ENCODE measurements at regions not wholly inside any gene's neighbourhood (a gene's known extent, or its start where the extent isn't known, plus 50 kb on each side); places are given as distances from the start of the nearest gene placed in this dataset.

DNA sequence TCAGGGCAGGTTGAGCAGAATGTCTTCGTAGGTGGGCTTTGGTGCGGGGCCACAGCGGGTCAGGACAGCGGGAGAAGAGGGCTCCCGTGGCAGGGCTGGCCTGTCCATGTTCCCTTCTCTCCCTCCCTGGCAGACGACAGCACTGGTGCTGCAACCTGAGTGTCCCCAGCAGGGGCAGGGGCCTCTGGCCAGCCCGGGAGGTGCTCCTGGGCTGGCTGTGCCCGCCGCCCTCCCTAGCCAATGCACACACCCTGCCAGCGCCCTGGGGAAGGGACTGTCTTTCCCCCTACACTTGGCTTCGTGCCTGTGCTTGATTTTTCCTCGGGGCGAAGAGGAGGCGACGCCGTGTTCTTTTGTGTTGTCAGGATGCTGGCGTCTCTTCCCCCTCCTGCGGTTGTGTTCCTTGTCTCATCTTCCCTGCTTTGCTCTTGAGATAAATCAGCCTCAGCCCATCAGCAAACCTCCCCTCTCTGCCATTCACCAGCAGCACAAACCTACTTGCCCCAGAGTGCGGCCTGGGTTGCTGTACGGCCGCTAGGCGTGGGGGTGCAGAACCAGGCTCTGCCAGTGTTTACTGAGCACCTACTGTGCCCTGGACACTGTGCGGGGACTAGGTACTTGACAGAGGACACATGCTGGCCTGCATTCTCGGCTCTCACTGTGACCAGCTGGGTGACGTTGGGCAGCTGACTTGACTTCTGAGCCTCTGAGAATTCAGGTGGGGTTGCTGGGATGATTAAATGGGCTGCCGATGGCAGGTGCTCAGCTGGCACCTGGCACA is 237.3 kb upstream of the CIBAR2 start:
- Histone ChIP-seq H4K12ac (ENCODE audit: low read depth, low read length) (no peak overlapping the region), H3K27me3 (ENCODE audit: insufficient read depth, low read length) (no peaks in the 10 kb centered on the region), H2BK12ac (ENCODE audit: low read length) (peak overlapping the region; percentile 28), H2AFZ (ENCODE audit: insufficient read depth, low read length, poor library complexity) (no peak overlapping the region), H2BK120ac (ENCODE audit: insufficient read depth, low read length, poor library complexity) (peak overlapping the region; percentile 24), H2BK5ac (ENCODE audit: low read depth, low read length, poor library complexity) (no peak overlapping the region), H3K18ac (ENCODE audit: low read length) (peak overlapping the region; percentile 20), H3K9me3 (ENCODE audit: insufficient read depth, low read depth, low read length) (peaks cover 4% of the 10 kb centered on the region), H3K9ac (ENCODE audit: low read length) (no peak overlapping the region), H3K4me1 (ENCODE audit: control insufficient read depth in 1 of 2, insufficient read depth in 2 of 2, low read length in 2 of 2) (peaks cover 32% of the 10 kb centered on the region in 2 experiments), H3K36me3 (ENCODE audit: control insufficient read depth in 1 of 2, insufficient read depth in 2 of 2, low read length in 2 of 2) (peaks cover 0 to 1% of the 10 kb centered on the region in 2 experiments), H3K14ac (ENCODE audit: low read length) (peak overlapping the region; percentile 36), H4K91ac (ENCODE audit: low read depth, low read length) (peak overlapping the region; percentile 32), H4K8ac (ENCODE audit: low read depth, low read length) (peak overlapping the region; percentile 24), H3K79me2 (ENCODE audit: control insufficient read depth, insufficient read depth, low read length, poor library complexity) (peaks cover 7% of the 10 kb centered on the region), H2AK5ac (ENCODE audit: low read length) (peak overlapping the region; percentile 47), H3K79me1 (ENCODE audit: low read length) (peaks cover 24% of the 10 kb centered on the region), H3K4ac (ENCODE audit: low read depth, low read length) (no peak overlapping the region), H3K27ac (ENCODE audit: low read depth, low read length) (no peak overlapping the region), H3K23ac (ENCODE audit: low read length) (no peak overlapping the region), H3K4me2 (ENCODE audit: low read length) (no peak overlapping the region), H3K4me3 (ENCODE audit: low read depth, low read length) (no peak overlapping the region)
- DNase-seq: no peak
- no CpG with 5 or more reads among the region's 26 CpGs for WGBS (ENCODE audit: extremely low coverage, insufficient coverage, insufficient read length)

DNA sequence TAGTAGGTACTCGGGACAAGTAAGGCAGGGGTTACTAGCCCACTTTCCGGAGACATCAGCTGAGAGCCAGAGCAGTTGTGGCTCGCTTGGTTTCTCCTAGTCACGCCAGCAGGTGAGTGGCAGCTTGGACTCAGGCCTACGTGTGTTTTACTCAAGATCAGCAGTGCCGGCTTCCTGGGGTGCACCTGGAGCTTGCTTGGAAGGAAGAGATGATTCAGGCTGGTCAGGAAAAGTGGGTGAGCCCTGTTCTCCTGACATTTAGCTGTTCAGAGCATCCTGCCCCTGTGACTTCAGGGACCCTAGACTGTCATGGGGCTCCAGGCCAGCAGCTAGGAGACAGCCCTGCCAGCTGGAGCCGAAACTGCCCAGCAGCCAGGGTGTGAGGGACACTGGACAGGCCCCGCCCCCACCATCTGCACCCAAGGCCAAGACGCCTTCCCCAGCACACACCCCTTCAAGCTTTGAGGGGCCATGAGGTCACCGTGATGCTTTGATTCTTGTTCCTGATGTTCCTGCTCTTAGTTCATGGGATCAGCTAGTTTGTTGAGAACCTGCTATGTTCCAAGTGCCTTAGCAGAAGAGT is 238.0 kb upstream of the CIBAR2 start:
- Histone ChIP-seq H3K4ac (ENCODE audit: low read depth, low read length) (no peak overlapping the region), H3K9ac (ENCODE audit: low read length) (no peak overlapping the region), H2AK5ac (ENCODE audit: low read length) (peak overlapping the region; percentile 87), H3K9me3 (ENCODE audit: insufficient read depth, low read depth, low read length) (peaks cover 4% of the 10 kb centered on the region), H4K91ac (ENCODE audit: low read depth, low read length) (peak overlapping the region; percentile 74), H3K14ac (ENCODE audit: low read length) (peak overlapping the region; percentile 59), H3K18ac (ENCODE audit: low read length) (peak overlapping the region; percentile 30), H2BK120ac (ENCODE audit: insufficient read depth, low read length, poor library complexity) (peak overlapping the region; percentile 16), H3K79me2 (ENCODE audit: control insufficient read depth, insufficient read depth, low read length, poor library complexity) (peaks cover 9% of the 10 kb centered on the region), H3K27ac (ENCODE audit: low read depth, low read length) (no peak overlapping the region), H3K4me3 (ENCODE audit: low read depth, low read length) (no peak overlapping the region), H4K8ac (ENCODE audit: low read depth, low read length) (no peak overlapping the region), H3K27me3 (ENCODE audit: insufficient read depth, low read length) (no peaks in the 10 kb centered on the region), H3K4me1 (ENCODE audit: control insufficient read depth in 1 of 2, insufficient read depth in 2 of 2, low read length in 2 of 2) (peaks cover 39% of the 10 kb centered on the region in 2 experiments), H3K79me1 (ENCODE audit: low read length) (peaks cover 31% of the 10 kb centered on the region), H4K12ac (ENCODE audit: low read depth, low read length) (no peak overlapping the region), H2BK5ac (ENCODE audit: low read depth, low read length, poor library complexity) (peak overlapping the region; percentile 15), H3K4me2 (ENCODE audit: low read length) (no peak overlapping the region), H2BK12ac (ENCODE audit: low read length) (peak overlapping the region; percentile 81), H3K23ac (ENCODE audit: low read length) (no peak overlapping the region), H3K36me3 (ENCODE audit: control insufficient read depth in 1 of 2, insufficient read depth in 2 of 2, low read length in 2 of 2) (peaks cover 0 to 1% of the 10 kb centered on the region in 2 experiments), H2AFZ (ENCODE audit: insufficient read depth, low read length, poor library complexity) (no peak overlapping the region)
- WGBS (ENCODE audit: extremely low coverage, insufficient coverage, insufficient read length): no CpG with 5 or more reads among the region's 10 CpGs
- no peak for DNase-seq

DNA sequence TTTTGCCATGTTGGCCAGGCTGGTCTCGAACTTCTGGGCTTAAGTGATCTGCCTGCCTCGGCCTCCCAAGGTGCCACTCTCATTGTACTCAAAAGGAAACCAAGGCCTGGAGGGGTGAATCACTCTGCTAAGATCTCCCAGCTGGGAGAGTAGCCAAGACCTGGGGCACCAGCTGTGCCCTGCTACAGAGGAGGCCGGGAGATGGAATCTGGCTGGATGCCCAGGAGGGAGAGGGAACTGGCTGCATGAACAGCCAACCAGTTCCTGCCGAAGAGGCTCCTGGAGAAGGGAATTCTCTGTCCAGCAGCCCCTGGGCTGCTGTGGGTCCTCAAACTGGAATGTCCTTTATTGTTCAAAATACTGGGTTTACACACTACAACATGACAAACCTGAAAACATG is 238.7 kb upstream of the CIBAR2 start:
- Histone ChIP-seq H2BK5ac (ENCODE audit: low read depth, low read length, poor library complexity) (no peak overlapping the region), H3K23ac (ENCODE audit: low read length) (no peak overlapping the region), H3K4me3 (ENCODE audit: low read depth, low read length) (no peak overlapping the region), H2BK120ac (ENCODE audit: insufficient read depth, low read length, poor library complexity) (peak overlapping the region; percentile 40), H3K9ac (ENCODE audit: low read length) (no peak overlapping the region), H3K4me2 (ENCODE audit: low read length) (no peak overlapping the region), H2AFZ (ENCODE audit: insufficient read depth, low read length, poor library complexity) (no peak overlapping the region), H3K27ac (ENCODE audit: low read depth, low read length) (no peak overlapping the region), H4K91ac (ENCODE audit: low read depth, low read length) (no peak overlapping the region), H3K14ac (ENCODE audit: low read length) (peak overlapping the region; percentile 42), H3K79me1 (ENCODE audit: low read length) (peaks cover 35% of the 10 kb centered on the region), H3K36me3 (ENCODE audit: control insufficient read depth in 1 of 2, insufficient read depth in 2 of 2, low read length in 2 of 2) (peaks cover 0 to 1% of the 10 kb centered on the region in 2 experiments), H3K9me3 (ENCODE audit: insufficient read depth, low read depth, low read length) (peaks cover 4% of the 10 kb centered on the region), H3K4me1 (ENCODE audit: control insufficient read depth in 1 of 2, insufficient read depth in 2 of 2, low read length in 2 of 2) (peaks cover 41 to 45% of the 10 kb centered on the region in 2 experiments), H3K27me3 (ENCODE audit: insufficient read depth, low read length) (no peaks in the 10 kb centered on the region), H4K12ac (ENCODE audit: low read depth, low read length) (no peak overlapping the region), H3K18ac (ENCODE audit: low read length) (no peak overlapping the region), H3K79me2 (ENCODE audit: control insufficient read depth, insufficient read depth, low read length, poor library complexity) (peaks cover 9% of the 10 kb centered on the region), H3K4ac (ENCODE audit: low read depth, low read length) (no peak overlapping the region), H2AK5ac (ENCODE audit: low read length) (no peak overlapping the region), H4K8ac (ENCODE audit: low read depth, low read length) (no peak overlapping the region), H2BK12ac (ENCODE audit: low read length) (peak overlapping the region; percentile 21)
- DNase-seq: no peak
- no CpG with 5 or more reads among the region's 4 CpGs for WGBS (ENCODE audit: extremely low coverage, insufficient coverage, insufficient read length)

DNA sequence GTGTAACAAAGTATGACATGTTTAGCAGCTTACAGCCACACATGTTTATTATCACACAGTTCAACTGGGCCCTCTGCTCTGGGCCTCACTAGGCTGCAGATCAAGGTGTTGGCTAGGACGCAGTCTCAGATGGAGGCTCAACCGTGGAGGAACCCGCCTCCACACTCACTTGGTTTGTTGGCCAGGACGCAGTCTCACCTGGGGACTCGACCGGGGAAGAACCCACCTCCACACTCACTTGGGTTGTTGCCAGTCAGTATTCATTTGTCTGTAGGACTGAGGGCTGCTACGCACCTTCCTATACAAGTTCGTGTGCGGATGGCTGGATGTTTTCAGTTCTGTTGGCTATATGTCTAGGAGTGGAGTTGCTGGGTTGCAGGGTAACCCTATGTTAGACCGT is 240.7 kb upstream of the CIBAR2 start:
- H3K4me1 ChIP-seq (ENCODE audit: control insufficient read depth in 1 of 2, insufficient read depth in 2 of 2, low read length in 2 of 2): peaks cover 54 to 60% of the 10 kb centered on the region in 2 experiments
- peaks cover 53% of the 10 kb centered on the region for H3K79me1 ChIP-seq (ENCODE audit: low read length)
- no peak overlapping the region for H3K4me2 ChIP-seq (ENCODE audit: low read length)
- H4K8ac ChIP-seq (ENCODE audit: low read depth, low read length): peak overlapping the region; percentile 55
- DNase-seq: no peak
- H4K91ac ChIP-seq (ENCODE audit: low read depth, low read length): peak overlapping the region; percentile 94
- peak overlapping the region; percentile 93 for H2BK120ac ChIP-seq (ENCODE audit: insufficient read depth, low read length, poor library complexity)
- no CpG with 5 or more reads among the region's 10 CpGs for WGBS (ENCODE audit: extremely low coverage, insufficient coverage, insufficient read length)
- H4K12ac ChIP-seq (ENCODE audit: low read depth, low read length): no peak overlapping the region
- no peak overlapping the region for H3K4me3 ChIP-seq (ENCODE audit: low read depth, low read length)
- no peaks in the 10 kb centered on the region for H3K27me3 ChIP-seq (ENCODE audit: insufficient read depth, low read length)
- peak overlapping the region; percentile 53 for H3K4ac ChIP-seq (ENCODE audit: low read depth, low read length)
- H2AFZ ChIP-seq (ENCODE audit: insufficient read depth, low read length, poor library complexity): peak overlapping the region; percentile 24
- peaks cover 15% of the 10 kb centered on the region for H3K79me2 ChIP-seq (ENCODE audit: control insufficient read depth, insufficient read depth, low read length, poor library complexity)
- peaks cover 0 to 1% of the 10 kb centered on the region in 2 experiments for H3K36me3 ChIP-seq (ENCODE audit: control insufficient read depth in 1 of 2, insufficient read depth in 2 of 2, low read length in 2 of 2)
- H3K27ac ChIP-seq (ENCODE audit: low read depth, low read length): peak overlapping the region; percentile 84
- no peak overlapping the region for H3K23ac ChIP-seq (ENCODE audit: low read length)
- H3K14ac ChIP-seq (ENCODE audit: low read length): peak overlapping the region; percentile 83
- peak overlapping the region; percentile 89 for H2AK5ac ChIP-seq (ENCODE audit: low read length)
- peak overlapping the region; percentile 78 for H2BK5ac ChIP-seq (ENCODE audit: low read depth, low read length, poor library complexity)
- no peak overlapping the region for H3K9ac ChIP-seq (ENCODE audit: low read length)
- H3K9me3 ChIP-seq (ENCODE audit: insufficient read depth, low read depth, low read length): peaks cover 1% of the 10 kb centered on the region
- peak overlapping the region; percentile 79 for H3K18ac ChIP-seq (ENCODE audit: low read length)
- H2BK12ac ChIP-seq (ENCODE audit: low read length): peak overlapping the region; percentile 98

Data from trophoblast cell (in vitro differentiated cells and primary cell).